GM18951 (cell line): ENCODE measurements at regions not wholly inside any gene's neighbourhood (a gene's known extent, or its start where the extent isn't known, plus 50 kb on each side); places are given as distances from the start of the nearest gene placed in this dataset.
"Not testable (repeated sequence)": the region's sequence is repeated elsewhere in the genome, so short reads cannot be mapped to it uniquely, and the experiment has no call there.

Experiments used
- in situ Hi-C: fragments of 300-500 bp; cut with MboI; formaldehyde crosslinking; loops from one replicate; pipeline ENCODE4 v1.12.0; 2022; ENCODE audit warnings: low sequenced_read_pairs, mixed read lengths, inconsistent platforms; ENCODE audit not compliant: unreplicated experiment

GRCh38 chr18:12179029-12179428, 75.1 kb upstream of the CIDEA start:
- in situ Hi-C loops = not testable (repeated sequence)

GRCh38 chr18:12179697-12180577, 74.2 kb upstream of the CIDEA start:
- in situ Hi-C loops = not testable (repeated sequence)

- in situ Hi-C loops = loop anchor here (10.0 kb wide), 1 partner anchor 1564 kb away; no protein-coding TSS in a partner anchor
Measured at GRCh38 chr18:12198797-12199196, 55.4 kb upstream of the CIDEA start.

GRCh38 chr18:12200186-12200585, 54.0 kb upstream of the CIDEA start:
- in situ Hi-C loops = not testable (repeated sequence)
